Cerebellar cortex (tissue), 1 donor: ENCODE measurements at regions not wholly inside any gene's neighbourhood (a gene's known extent, or its start where the extent isn't known, plus 50 kb on each side); places are given as distances from the start of the nearest gene placed in this dataset.

ENCODE experiments used
- DNase-seq: peaks from one replicate; pipeline ENCODE4 v3.0.0-alpha.2; 2015; ENCODE audit warnings: low spot score

DNA sequence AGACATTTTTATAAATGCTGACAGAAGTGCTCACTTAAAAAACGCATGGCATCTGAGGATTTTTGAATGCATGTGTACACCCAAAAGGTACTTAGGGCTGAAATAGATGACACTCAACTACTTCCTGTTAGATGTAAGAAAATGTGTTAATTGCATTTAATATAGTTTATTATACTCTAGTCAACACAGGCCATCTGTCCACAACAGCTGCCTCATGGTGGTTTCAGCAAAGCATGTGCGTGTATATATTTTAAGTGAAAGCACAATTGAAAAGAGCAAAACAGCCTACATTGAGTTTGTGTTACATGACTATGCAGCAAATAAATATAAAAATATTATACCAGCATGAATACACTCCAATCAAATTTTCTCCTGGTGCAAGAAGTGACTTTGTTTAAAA is 1233.0 kb upstream of the EYS start:
- no peak for DNase-seq

DNA sequence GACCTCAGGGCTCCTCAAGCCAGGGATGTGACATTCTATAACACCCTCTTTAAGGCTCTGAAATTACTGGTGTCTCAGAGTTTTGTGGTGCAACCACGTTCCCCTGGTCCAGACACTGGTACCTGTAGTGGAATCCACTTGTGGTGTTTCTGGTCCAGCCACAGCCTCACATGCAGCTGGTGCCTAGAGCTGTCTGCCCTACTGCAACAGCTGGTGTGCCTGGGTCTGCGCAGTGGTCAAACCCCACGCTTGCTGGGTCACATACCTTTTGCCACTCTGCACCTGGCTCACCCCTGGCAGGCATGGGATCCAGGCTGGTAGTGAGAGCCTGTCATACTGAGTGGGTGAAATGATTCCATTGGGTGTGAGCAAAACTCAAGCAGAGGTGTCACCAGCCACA is 1230.2 kb upstream of the EYS start:
- DNase-seq: no peak

DNA sequence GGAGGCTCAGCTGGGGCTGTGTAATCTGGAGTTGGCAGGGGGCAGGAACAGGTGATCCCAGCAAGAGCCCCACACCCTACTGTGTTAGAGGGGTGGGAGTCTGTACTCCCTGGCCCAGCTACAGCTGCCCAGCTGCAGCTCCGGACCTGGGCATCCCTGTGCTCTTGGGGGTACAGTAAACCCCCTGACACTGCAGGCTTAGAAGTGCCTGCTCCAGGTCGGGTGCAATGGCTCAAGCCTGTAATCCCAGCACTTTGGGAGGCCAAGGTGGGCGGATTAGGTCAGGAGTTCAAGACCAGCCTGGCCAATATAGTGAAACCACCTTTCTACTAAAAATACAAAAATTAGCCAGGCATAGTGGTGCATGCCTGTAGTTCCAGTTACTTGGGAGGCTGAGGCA is 1228.6 kb upstream of the EYS start:
- DNase-seq: no peak

DNA sequence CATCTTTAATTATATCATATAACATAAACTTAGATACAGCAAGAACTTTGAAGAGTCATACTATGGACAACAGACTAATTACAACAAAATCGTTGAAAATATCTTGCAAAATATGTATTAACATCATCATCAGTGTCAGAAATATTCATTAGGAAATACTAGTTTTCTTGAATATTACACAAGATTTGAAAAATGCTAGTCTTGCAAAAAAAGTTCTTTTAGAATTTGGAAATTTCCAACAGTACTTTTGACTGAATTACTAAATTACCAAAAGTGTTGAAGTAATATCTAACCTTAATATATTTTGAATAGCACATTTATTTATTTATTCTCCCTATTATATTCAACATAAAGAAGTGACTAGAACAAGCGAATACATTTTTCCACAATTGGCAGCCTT is 1224.8 kb upstream of the EYS start:
- DNase-seq: no peak

DNA sequence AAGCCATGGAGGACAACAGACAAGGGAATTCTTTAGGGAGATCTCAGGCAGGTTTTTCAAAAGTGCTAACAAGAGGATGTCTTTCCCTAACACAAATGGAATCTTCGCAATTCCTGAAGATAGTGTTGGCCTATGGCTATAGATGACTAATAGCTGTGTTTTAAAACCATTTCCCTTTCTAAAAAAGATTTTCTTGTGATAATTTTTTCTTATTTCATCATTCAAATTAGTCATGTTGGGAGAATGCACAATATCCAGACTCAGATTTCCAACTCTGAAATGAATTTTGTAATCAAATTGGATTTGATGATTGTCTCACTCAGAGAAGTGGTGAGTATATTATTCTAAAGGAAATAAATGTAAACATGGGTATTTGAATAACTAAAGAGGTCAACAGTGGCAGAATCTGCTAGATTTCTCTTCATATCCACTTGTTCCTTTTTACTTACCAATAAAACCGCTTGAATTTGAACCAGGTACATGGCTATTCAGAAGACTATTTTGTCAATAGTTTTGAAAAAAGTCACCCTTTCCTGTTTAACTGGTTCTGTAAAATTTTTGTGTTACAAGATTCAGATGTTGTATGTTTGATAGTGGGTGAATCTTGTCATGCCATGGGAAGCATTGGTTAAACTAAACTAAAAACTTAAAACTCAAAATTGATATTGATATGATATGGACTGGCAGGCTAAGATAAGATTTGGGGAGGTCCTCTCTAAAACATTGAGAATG is 1223.7 kb upstream of the EYS start:
- no peak for DNase-seq

DNA sequence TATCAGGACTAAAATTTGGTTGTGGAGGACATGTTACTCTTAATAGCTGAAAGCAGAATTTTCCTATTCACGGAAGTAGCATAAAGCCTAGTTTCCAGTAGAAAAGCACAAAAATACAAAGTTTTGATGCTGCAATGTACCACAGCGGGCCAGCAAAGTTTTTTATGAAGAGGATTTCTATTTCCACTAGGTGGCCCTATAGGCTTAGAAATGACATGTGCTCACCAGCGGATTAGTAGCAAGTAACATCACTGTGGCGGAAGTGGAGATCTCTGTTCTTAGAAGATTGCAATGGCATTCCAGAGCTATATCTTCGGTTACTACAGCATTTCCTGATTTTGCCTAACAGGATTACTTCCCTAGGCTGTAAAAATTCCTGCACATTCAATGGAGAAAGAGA is 1219.0 kb upstream of the EYS start:
- DNase-seq: no peak

DNA sequence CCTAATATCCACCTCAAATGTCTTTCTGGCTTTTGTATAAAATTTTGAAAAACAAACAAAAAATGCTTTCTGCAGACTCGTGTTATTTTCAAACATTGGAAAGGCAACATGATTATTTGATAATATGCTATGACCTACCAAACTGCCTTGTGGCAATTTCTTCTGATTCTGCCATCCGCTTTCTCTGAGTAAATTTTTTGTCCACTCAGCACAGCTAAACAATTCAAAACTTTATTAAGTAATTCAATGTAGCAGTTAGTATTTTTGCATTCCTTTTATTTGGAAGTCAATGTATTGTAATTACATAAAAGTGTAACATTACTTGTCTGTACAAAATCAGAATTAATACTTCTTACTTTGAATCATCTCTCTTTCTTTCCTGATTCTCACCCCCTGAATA is 1206.6 kb upstream of the EYS start:
- no peak for DNase-seq

DNA sequence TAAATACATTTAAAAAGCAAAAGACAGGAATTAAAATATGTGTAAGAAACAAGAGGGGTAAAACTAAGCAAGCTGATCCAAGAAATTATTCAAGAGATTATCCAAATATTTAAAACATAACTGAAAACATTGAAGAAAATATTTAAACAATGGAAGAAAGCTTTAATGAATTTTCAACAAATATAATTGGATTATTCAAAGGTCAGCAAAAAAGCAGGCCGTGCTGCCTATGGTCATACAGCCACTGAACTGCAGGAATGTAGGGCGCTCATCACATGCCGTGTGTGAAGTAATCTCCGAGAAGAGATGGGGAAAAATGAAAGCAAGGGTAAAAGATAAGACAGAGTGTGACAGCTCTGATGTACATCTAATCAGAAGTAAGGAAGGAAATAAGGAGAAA is 1195.4 kb upstream of the EYS start:
- no peak for DNase-seq

DNA sequence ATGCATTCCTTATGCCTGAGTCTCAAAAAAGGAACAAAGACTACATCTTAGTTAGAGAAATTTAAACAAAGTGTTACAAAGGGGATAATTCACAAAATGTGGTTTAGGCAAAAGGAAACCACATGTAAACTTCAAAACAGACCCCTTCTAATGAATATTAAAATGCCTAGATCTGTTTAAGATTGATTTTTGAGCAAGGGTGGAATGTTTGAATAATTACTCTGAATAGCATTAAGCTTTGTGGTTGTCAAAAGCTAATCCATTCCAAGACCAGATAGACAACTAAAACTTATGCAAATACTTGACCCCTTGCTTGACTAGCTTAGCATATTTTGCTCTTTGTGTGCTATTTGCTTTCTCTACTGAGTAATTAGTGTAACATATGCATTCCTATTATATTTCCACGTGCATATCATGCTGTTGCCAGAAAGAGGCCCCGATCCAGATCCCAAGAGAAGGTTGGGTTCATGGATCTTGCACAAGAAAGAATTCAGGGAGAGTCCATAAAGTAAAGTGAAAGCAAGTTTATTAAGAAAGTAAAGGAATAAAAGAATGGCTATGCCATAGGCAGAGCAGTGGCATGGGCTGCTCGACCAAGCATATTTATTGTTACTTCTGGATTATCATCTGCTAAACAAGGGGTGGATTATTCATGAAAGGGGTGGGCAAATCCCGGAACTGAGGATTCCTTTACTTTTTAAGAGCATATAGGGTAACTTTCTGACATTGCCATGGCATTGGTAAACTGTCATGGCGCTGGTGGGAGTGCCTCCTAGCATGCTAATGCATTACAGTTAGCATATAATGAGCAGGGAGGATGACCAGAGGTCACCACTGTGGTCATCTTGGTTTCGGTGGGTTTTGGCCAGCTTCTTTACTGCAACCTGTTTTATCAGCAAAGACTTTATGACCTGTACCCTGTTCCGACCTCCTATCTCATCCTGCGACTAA is 1193.4 kb upstream of the EYS start:
- DNase-seq: no peak

DNA sequence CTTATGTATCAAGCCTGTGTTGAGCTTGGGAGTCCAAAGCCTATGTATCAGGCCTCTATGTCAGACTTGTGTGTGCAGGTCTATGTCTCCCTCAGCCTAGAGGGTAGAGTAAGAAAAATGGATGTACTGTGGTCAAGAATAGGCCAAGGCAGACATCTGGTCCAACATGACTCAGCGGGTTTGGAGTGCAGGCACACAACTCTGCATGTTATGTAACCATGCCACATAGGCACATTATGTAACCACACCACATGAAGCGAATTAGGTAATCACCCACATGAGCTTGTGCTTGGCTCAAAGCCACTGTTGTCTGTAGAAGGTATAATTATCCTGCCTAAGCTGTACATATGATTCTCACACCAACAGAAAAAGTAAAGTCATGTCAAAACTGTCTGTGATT is 1190.5 kb upstream of the EYS start:
- DNase-seq: no peak

DNA sequence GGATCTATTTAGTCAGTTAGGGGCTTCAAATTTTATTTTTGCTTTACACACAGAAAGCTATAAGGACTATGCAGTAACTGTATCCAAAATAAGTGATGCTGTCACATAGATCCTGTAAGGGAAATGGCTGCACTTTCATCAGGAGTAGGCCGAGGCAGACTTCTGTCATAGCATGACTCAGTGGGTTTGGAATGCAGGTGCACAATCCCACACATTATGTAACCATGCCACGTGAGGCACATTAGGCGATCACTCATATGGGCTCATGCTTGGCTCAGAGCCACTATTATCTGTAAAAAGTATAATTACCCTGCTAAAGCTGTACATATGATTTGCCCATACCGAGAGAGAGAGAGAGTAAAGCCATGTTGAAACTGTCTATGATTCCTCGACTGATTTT is 1189.4 kb upstream of the EYS start:
- no peak for DNase-seq

DNA sequence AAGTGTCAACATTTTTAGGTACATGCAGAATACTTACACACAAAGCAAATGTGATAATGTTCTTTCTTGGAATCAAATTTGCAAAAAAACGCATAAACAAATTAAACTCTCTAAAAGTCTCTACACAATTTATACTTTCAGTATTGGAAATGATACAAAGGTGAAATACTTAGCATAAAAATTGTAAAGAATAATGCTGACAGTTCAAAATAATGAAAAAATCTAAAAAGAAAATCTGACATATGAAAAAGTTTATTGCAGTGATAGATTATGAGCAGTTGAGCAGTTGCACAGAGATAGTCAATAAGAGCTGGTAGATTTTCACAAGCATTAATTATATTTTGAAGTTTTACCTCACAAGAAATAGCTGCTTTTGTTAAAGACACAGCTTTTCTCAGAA is 1176.4 kb upstream of the EYS start:
- DNase-seq: no peak

DNA sequence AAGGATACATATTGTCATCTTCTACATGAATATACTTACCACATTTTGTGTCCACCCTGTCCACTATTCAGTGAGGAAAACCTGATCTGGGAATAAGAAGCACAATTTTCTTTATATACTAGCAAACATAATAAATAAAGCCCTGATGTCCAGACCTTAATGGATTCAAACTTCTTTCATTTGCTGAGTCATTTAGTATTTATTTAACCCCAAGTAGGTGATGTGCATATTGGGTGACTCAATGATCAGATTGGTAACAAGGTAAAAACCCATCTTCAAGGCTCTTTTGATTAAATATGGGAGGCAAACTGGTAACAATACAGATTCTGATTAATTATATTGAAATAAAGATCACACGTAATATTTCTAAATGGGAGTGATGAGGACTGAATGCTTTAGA is 1159.8 kb upstream of the EYS start:
- no peak for DNase-seq

DNA sequence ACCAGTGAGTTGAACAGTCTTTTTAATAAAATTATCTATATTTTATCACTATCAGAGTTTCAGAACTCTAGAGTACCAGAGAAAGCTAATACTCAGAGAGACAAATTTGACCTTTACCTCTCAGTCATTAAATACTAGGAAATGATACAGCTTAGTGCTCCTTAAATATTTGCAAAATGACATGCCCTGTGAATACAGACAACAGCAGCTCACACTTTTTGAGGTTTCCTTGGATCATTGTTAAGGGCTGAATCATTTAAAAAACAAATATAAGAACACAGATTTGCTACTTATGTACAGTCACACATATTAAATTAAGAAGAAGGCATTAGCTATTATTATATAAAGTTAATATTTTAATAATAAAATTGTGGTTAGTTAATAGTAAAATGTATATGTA is 1158.7 kb upstream of the EYS start:
- DNase-seq: no peak

DNA sequence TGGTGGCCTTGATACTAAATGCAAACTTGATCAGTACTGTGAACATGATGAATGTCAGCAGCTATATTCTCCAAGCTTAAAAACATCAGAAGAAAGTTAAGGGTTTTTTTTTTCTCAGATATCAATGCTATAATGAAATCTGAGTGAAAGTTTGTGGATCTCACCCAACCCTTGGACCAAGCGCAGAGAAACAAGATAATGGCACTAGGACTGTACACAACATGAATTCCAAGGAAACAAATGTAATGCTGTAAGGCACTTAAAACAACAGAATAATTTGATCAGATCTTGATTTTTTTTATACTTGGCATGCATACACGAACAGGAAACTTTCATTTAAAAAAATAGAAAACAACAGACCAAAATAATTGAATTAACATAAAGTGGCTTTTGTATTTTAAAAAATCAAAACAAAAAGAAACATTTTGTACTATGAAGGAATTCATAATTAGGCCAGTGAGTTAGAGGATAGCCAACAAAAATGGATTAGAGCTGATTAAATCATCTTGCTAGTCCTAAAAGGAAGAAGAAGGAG is 1154.0 kb upstream of the EYS start:
- DNase-seq: no peak

DNA sequence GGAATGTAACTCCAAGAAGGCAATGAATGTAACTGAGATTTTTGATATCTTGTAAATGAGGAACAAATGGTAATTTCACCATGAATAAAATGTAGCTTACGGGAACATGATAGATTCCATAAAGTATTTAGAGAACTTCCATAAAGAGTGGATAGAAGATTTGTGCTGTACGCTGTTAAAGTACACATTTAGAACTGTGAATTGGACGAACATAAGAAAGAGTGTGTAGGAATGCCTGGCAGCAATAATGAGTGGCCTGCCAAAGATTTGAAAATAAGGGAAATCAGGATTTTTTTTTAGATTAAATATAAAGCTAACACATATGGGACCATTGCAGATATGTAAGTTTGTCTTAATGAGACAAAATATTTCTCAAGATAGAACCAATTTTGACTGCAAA is 1153.3 kb upstream of the EYS start:
- DNase-seq: no peak

DNA sequence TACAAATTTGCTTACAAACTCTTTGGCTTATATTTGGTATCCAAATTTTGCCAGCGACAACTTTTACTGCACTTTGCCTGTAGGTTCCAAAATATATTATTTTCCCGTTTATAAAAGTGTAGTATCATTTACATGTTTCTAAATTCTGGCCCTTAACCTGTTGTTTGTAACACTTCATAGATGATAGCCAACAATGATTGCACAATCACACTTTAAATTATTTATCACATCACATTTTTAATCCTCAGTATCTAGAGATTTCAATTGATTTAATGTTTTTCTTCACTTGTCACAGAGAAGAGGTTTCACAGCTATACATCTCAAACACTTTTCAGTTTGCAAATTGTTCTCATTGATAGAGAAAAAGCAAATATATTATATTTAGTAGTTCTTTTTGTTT is 1151.2 kb upstream of the EYS start:
- no peak for DNase-seq

DNA sequence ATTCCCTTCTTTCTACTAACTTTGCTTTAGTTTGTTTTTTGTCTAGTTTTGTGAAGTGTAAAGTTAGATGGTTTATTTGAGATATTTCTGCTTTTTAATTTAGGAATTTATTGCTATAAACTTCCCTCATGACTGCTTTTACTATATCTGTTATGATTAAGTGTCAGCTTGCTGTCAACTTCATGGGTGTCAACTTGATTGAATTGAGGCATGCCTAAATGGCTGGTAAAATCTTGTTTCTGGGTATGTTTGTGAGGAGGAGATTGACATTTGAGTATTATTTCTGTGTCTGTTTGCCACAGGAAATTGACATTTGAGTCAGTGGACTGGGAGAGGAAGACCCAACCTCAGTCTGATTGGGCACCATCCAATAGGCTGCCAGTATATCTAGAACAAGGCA is 1147.0 kb upstream of the EYS start:
- no peak for DNase-seq

DNA sequence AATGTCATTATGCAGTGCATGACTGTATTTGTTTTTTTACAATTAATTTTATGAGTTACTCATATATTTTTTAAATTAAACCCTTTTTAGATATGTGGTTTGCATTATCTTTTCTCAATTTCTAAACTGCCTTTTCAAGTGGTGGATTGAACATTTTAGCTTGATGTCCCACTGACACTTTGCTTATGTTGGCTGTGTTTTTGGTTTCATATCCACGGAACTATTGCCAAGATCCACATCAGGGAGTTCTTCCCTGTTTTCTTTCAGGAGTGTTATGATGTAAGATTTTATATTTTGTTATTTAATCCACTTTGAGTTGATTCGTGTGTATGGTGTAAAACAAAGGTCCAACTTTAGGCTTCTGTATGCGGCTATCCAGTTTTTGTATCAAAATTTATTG is 1144.9 kb upstream of the EYS start:
- DNase-seq: no peak

DNA sequence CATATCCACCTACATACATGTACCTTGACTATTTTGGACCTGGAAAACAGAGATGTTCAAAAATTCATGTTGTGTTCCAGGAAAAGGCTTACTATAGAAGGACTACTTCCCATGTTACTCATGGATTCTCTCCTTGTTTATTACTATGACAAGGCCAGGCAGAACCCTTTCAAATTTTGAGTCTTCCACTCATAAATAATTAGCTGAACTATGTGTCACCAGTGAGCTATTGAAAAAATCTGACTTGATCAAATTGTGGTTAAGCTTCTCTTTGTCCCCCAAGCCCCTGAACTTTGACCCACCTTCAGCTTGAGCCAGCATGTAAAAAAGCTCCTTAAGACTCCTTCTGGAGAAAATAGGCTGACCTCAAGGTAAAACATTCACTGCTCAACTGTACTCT is 1142.8 kb upstream of the EYS start:
- DNase-seq: no peak

DNA sequence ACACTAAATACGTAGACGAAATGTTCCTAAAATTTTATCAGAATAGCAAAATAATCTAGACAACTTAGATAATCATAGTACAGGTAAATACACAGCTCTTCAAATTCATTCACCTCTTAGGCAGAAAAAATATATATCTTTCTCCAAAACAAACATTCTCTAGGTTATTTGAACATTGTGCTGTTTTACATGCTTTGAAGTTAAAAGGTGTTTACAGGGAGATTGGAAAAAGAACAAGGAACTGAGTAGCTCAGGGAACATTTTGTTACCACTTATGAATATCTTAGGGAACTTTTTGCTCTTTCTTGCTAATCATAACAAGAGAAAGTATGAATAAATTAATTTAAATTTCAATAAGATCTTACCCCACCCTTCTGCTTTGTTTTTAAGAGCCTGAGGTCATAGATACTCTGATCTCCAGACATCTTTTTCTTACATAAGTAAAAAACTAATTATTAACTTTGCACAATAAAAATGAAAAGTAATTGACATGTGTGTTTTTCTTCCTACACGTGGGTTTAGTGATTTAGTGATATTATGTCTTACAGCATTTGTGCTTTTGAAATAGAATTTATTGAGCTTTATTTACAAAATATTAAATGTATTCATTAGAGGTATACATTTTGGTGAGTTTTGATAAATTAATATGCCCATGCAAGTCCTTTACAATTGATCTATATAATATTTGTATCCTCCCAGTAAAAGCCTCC is 1141.4 kb upstream of the EYS start:
- DNase-seq: no peak

DNA sequence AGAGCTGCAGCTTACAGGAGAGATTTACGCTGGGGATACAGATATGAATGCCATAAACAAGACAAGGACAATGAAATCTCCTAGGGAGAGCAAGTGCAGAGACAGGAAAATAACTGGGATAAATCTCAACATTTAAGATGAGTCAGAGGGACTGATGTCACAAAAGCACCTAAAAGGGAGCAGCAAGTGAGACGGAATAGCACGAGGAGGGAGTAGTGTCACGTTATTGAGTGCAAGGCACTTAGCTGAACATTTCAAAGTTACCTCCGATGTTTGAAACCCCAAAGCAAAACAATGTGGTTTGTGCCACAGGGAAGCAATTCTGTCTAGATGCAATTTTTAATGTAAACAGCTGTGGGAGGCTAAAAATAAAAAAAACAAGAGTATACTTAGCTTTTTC is 1131.7 kb upstream of the EYS start:
- no peak for DNase-seq

DNA sequence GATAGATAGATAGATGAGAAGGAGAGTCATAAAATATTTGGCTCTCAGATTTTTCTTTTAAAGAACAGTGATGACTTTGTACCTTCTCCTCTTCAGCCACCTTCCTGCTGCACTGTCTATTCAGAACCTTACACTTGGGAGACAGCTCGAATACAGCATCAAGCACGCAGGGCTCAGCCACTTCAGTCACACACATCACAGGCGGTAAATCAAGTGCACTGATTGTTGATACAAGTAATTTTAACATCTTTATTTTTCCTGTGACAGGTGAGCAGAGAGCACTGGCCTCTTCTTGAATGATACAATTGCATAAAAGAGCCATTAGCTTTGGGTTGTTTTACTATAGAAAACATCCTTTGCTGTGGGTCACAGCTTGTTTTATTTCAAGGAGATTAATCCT is 1118.5 kb upstream of the EYS start:
- DNase-seq: no peak
